GM19351 (cell line): ENCODE measurements at regions not wholly inside any gene's neighbourhood (a gene's known extent, or its start where the extent isn't known, plus 50 kb on each side); places are given as distances from the start of the nearest gene placed in this dataset.
"Not testable (repeated sequence)": the region's sequence is repeated elsewhere in the genome, so short reads cannot be mapped to it uniquely, and the experiment has no call there.

Source experiments
- ATAC-seq: cut with Tn5 transposase; IDR thresholded peaks from one replicate; pipeline ENCODE4 v1.9.1; 2021; ENCODE audit warnings: mild to moderate bottlenecking, moderate library complexity; ENCODE audit not compliant: unreplicated experiment

DNA sequence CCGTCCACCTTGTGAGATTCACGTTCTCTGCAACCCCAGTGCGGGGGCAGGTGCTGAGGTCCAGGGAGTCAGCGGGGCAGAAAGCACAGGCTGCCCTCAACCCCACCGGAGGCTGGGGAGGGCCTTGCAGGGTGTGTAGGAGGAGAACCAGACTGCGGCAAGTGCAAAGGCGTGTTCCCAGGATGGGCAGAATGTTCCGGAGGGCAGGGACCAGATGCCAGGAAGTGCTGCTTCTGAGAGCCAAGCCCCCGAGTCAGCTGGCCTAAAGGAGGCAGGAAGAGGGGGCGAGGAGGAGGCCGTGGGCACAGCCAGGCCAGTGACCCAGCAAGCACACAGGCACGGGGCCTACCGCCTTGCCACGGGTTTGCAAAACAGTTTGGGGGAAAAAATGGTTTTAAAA, 193.8 kb upstream of the AJAP1 start:
- ATAC-seq = no peak

DNA sequence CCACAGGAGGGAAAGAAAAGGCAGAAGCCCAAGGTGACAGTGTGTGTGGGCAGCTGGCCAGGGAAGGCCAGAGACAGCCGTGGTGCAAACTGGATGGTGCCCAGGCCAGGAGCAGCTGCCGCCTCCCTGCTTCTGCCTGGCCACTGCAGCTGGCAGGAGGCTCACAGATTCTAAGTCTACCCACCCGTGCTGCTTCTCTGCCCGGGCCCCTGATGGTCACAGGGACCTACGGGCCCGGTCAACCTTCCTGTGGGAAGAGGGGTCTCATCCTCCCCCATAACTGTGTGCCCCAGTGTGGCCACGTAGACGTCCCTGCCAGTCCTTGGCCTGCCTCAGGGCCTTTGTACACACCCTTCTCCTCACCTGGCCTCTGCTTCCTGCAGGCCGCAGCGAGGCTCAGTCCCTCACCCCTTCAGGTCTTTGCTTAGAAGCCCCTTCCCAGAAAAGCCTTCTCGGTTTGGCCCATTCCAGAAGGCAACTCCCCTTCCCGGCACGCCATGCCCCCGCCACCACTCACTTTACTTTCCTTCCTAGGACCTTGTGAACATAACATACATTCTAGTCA, 192.6 kb upstream of the AJAP1 start:
- no peak for ATAC-seq

DNA sequence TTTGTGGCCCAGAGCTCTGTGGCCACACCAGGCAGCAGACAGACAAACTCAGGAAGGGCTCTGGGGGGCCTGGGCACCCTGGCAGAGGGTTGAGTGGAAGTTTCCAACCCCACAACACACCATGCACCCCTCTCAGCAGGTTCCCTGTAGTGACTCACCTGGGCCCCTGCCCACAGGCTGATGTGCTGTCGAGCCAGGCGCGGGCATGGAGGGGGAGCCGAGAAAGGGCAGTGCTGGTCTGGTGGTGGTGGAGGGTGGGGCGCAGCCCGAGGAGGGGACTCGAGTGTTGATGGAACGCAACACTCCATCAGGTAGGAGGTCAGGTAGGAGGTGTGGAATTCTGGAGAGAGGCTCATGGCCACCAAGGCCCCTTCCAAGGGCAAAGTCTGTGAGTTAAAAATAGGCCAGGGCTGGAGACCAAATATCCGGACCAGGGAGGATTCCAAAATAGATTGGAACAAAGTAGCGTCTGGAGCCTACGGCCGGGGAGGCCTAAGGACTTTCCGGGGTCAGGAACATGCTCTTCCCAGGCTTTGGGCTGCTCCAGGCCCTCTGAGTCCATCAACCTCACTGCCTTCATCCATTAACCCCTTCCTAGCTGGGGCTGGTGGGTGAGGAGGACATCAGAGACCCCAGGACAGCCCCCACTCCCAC, 191.5 kb upstream of the AJAP1 start:
- no peak for ATAC-seq

DNA sequence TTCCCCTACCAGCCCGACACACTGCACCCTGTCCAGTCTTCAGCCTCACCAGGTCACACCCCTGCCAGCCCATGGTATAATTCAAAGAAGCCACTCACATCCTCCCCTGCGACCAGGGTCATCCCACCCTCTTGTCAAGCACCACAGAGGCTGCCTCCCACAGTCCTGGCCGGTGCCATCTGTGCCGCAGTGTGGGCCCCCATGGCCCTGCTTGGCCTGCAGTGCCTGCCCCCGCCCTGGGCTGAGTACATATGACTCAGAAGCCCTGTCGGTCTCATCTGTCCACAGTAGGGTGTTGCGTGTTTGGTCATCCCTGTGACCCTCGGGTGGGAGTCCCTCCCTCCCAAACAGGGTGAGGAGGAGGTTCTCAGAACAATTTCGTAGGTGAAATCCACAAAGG, 190.8 kb upstream of the AJAP1 start:
- no peak for ATAC-seq

DNA sequence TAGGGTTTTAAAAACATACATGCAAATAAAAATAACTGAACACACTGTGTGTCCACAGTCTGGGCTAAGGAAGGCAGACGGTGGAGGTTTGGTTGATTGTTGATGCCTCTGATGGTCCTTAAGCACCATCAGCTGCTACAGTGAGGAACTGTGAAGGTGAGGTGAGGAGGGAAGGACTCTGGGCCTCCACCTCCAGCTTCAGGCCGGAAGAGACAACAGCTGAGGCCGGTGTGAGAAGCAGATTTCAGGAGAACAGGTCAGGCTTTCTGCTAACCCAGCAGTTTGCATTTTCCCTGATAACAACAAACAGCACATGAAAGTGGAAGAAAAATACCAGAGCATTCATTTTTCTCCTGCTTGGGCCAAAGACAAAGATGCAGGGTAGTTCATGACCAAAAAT, 189.9 kb upstream of the AJAP1 start:
- ATAC-seq = no peak

DNA sequence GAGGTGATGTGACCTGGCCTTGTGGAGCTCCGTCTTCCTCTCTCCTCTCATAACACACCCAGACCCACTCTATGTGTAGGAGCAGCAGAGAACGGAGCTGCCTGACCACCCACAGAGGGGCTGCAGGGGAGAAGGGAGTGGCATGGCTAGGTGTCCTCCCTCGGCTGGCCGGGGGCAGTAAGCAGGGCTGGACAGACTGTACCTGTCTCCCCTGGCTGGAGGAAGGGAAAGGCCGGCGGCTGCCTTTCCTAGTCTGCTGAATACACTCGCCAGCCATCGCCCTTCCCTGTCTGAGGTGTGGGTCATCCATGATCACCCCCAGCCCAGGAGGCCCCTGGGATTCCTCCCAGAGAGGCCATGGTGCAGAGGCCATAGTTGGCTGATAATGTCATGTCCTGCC, 187.2 kb upstream of the AJAP1 start:
- no peak for ATAC-seq

DNA sequence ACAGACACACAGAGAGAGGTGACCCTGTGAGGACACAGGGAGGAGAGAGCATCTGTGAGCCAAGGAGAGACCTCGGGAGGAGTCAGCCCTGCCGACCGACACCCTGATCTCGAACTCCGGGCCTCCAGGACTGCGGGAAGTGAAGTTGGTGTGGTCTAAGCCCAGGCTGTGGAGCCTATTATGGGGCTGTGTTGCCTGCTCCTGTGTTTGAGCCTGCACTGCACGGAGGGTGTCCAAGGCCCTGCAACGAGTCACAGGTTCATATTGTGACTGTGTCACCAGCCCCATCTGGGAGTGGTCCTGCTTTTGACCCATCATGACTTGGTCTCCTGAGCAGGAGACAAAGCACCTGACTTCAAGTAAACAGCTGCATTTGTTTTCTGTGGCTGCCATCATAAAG, 186.0 kb upstream of the AJAP1 start:
- ATAC-seq = no peak

DNA sequence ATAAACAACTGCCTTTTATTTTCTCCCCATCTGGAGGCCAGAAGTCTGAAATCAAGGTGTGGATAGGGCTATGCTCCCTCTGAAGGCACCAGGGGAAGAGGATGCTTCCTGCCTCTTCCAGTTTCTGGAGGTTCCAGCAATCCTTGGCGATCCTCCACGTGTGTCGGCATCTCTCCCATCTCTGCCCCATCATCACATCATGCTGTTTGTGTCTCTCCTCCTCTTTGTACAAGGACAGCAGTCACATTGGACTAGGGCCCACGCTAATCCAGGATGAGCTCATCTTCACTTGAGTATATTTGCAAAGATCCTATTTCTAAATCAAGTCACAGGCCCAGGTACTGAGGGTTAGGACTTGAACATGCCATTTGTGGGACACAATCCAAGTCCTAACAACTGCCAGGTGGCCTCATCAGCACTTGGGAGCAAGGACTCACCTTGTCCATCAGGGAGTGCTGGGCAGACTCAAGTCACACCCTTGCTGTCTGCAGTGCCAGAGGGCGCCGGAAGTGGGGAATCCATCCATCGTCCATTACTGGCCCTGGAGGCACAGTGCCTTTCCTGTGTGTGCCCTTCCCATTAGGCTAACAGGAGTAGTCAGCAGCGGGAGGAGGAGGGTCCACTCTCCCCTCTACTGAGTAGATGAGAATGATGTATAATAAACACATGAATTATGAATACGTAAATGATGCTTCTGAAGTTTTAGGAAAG, 185.4 kb upstream of the AJAP1 start:
- ATAC-seq = no peak

DNA sequence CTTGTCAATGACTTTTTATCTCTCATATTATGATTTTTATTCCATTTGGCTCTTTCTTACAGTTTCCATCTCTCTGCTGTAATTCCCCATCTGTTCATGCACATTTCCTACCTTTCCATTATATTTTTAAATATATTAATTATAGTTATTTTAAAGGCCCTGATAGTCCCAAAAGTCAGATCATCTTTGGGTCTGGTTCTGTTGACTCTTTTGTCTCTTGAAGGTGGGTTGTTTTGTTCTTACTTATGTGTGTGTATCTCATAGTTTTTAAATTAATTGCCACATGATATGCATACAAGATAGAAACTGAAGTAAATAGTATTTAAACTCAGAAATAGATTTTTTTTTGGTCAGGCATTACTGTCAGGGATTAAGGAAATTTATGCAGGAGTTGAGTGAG, 178.0 kb upstream of the AJAP1 start:
- ATAC-seq = no peak

DNA sequence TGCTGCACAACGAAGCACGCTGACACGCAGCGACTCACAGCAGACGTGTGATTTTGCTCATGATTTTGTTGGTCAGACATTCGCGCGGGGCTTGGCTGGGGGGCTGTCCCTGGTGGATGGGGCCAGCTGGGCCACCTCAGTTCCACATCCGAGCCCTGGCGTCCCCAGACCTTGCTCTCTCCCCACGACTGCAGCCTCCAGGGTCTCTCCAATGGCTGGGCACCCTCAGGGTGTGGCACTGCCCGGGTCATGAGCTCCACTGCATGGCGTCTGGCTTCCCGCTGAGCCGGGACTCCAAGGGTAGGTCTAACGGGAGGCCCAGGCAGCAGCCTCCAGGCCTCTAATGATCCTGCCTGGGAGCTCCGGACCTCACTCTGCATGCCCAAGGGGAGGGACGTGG, 173.0 kb upstream of the AJAP1 start:
- ATAC-seq = no peak

DNA sequence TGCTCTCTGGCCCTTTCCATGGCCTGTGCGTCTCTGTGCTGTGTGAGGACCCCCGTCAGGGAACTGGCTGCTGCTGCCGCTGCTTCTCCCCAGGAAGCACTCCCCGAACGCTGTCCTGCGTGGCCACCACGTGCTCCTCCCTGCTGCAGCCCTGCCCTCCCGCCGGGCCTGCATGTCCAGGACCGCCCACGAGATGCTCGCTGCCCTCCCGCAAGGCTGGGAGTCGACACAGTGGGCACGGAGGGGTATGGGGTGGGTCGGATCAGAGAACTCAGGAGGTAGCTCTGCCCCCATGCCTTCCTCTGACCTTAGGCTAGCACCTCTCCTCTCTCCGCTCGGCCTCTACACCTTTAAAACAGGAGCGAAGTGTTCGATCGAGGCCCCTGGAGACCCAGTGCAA, 171.9 kb upstream of the AJAP1 start:
- ATAC-seq = no peak

DNA sequence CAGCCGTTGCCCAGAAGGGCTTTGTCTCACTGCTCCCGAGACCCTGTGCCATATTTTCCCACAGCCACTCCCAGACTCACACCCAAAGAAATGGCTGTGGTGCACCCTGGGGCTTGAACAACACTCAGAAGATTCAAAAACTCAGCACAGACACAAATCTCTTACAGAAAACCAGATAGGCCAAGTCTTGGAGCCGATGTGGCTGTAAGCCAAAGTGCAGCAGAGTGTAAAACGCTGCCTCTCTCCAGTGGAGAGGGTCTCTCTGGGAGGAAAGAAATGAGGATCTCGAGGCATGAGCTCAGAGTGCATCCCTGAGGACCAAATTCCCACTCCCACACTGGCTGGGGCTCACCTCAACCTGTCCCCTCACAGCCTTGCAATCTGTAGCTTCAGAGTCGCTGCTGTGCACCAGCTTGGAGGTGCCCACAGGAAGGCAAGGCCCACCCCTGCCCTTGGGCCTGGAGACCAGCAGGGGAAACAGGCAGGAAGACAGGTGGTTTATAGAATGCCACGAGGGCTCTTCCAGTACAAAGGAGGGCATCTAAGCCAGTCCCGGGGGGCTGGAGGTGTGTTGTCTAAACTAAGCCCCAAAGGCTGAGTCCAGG, 171.3 kb upstream of the AJAP1 start:
- ATAC-seq = no peak

DNA sequence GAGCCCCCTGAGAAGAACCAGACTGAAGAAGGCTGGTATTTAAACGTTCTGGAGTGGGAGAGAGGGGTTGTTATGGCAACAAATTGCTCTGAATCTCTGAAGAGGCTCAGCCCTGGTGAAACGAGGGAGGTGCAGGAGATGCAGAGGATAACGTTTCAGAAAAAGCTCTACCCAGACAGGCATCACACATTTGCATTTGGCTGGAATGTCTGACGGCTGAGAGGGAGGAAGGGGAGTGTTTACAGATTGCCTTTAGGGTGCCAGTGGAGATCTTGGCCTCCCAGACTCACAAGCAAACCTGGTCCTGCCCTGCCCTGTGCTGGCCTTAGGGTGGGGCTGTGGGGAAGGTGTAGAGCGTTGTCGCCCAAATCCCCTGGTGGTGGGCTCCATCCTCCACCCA, 169.0 kb upstream of the AJAP1 start:
- ATAC-seq = no peak

DNA sequence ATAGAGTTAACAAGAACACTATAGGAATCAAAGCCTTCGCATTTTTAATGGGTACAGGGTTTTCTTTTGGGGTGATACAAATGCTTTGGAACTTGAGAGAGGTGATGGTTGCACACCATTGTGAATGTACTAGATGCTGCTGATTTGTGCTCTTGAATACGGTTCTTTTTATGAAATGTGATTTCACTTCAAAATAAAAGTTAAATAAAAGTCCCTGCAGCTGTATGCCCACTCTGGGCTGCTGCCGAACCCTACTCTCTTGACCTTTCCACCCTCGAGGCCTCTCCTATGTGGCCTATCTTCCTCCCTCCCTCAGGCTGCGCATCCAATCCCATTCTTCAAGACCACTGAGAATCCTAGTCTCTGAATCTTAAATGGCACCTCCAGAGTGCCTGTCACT, 168.5 kb upstream of the AJAP1 start:
- no peak for ATAC-seq

DNA sequence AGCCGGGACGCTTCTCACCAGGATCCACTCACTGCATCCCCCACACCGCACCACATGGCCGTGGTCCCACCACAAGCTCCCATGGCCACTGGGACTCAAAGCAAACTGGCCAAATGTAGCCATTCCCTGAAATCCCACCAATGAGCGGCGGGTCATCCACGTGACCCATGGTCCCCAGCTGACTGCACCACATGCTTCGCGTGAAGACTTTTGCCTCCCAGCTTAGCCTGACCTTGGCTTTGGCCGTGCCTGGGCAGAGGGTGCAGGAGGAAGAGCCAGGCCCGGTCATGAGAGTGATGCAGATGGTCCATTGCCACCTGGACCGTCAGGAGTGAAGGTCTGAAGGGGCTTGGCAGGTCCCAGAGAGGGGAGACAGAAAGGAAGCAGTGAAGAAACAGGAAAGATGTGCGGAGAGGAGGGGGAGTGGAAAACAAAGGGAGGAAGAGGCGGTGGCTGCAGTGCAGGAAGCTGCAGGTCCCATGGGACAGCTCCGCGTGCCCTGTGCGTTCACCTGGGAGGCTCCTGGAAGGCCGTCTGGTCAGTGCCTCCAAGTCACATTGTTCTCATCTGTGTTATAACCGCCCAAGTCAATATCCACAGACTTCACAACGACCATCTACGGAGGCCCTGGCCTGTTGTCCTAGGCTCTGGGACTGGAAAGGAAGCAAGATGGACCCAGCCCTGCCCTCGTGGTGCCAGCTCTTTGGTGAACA, 167.8 kb upstream of the AJAP1 start:
- no peak for ATAC-seq

DNA sequence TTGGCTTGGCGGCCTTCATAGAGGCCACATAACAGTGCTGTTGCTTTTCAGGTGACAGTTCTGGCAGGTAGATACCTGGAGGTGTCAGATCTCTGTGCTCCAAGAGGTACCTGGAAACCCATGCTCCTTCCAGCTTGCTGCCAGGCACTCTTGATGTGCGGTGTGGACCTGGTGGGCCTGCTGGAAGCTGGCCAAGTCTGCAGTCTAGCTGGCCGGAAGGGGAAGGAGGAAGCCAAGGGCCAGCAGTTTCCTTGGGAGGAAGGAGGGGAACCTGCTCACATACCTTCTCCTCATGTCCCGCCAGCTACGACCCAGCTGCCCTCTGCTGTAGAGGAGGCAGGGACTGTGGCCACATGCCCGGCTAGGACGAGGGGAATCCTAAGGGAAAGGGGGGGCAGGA, 166.4 kb upstream of the AJAP1 start:
- ATAC-seq = no peak

DNA sequence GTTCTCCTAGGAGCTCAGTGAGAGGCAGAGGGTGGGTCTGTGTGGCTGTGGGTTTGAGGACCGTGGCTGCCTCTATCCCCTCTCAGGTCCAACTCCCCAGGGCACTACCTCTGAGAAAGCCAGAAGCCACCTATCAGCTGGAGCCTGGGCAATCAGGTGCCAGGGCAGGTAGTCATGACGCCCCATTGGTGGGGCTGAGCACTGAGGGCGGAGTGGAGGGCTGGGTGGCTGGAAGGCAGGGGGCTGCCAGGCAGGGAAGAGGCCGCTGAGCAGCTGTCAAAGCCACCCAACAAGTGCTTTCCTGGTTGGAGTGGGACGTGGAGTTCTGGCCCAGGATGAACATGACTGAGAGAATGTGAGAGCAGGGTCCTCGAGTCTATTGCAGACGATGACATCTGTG, 164.9 kb upstream of the AJAP1 start:
- no peak for ATAC-seq

DNA sequence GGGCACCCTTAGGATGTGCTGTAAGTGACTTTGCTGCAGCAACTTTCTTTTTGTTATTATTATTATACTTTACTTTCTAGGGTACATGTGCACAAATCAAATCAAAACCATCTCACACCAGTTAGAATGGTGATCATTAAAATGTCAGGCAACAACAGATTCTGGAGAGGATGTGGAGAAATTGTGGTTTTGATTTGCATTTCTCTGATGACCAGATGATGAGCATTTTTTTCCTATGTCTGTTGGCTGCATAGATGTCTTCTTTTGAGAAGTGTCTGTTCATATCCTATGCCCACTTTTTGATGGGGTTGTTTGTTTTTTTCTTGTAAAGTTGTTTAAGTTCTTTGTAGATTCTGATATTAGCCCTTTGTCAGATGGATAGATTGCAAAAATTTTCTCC, 164.4 kb upstream of the AJAP1 start:
- ATAC-seq = not testable (repeated sequence)

DNA sequence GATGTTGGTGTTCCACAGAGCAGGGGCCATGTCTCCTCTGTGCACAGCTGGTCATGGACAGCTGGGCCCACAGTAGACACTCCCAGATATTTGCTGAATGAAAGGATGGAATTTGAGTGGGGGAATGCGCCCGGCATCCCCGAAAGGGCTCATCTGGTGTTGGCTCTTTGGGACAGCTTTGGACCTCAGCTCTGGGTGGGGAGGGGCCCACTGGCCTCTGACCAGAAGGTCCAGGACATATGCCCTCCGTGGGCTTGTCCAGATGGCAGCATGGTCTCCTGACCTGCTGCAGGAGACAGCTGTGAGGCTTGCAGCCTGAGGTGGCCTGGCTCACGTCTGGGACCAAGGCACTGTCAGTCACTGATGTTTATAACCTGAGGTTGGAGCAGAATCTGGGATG, 160.4 kb upstream of the AJAP1 start:
- ATAC-seq = no peak

DNA sequence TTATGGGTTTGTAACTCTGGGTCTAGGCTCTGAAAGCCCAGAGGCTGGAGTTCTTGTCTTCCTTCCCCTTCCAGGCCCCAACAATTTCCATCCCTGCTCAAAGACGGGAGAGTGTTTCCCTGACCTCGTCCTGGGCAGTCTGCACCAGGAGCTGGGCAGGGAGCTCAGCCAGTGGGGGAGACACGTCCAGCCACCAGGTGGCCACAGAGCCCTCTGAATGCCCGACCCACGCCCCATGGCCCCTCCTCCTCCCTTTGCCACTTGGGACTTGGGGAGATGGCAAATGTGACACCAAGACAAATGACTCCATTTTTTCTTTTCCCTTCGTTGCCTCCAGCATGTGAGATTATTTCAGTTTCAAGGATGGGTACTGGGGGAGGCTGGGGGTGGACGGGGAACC, 159.9 kb upstream of the AJAP1 start:
- ATAC-seq = no peak

DNA sequence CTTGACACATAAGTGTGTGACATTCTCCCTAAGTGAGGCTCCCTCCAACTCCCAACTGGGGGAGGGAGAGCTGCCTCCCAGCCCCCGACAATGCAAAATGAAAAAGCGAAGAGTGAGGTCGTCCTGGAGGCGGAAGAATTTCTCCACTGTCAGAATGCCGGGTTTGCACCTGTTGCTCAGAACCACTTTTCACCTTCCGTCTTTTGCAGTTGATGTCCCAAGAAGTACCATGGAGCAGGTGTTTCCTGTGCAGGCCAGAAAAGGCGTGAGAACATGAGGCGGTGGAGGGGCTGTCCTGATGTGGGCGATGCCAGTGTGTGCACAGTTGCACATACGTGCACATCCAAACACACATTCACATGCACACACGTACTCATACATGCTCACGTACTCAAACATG, 158.6 kb upstream of the AJAP1 start:
- ATAC-seq = no peak

DNA sequence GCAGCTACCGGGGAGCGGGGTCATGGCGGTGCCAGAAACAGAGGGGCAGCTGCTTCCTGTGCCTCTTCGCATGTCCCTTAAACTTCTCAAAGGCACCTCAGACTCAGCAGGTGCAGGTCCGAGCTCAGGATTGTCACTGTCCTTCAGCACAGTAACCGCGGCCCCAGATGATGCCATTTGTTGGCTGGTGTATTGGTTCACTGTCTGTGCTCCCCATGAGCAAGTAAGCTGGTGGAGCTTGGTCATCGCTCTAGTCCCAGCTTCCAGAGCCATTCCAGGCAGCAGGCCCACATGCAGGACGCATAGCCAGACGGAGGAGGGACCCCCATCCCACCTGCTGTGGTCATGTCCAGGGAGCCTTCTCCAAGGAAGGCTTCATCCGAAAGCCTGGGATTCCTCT, 154.0 kb upstream of the AJAP1 start:
- no peak for ATAC-seq
